ENCODE measurements at regions not wholly inside any gene's neighbourhood (a gene's known extent, or its start where the extent isn't known, plus 50 kb on each side); places are given as distances from the start of the nearest gene placed in this dataset.

- no peak for TF ChIP-seq CTCF (IDR thresholded peaks at IDR 0.05)
- no peak for TF ChIP-seq POLR2A (IDR thresholded peaks at IDR 0.05)
Observed at GRCh38 chr13:44853641-44854040, 135.6 kb downstream of the NUFIP1 start.

Data from thyroid gland (tissue), 4 donors.